ENCODE measurements at regions not wholly inside any gene's neighbourhood (a gene's known extent, or its start where the extent isn't known, plus 50 kb on each side); places are given as distances from the start of the nearest gene placed in this dataset.
"Not testable (repeated sequence)": the region's sequence is repeated elsewhere in the genome, so short reads cannot be mapped to it uniquely, and the experiment has no call there.

GRCh38 chr10:123221418-123221817 lies 67.2 kb downstream of the BUB3 start:
- no peak for DNase-seq (ENCODE audit: low read depth in 4 of 4, low spot score in 2 of 4)

DNA sequence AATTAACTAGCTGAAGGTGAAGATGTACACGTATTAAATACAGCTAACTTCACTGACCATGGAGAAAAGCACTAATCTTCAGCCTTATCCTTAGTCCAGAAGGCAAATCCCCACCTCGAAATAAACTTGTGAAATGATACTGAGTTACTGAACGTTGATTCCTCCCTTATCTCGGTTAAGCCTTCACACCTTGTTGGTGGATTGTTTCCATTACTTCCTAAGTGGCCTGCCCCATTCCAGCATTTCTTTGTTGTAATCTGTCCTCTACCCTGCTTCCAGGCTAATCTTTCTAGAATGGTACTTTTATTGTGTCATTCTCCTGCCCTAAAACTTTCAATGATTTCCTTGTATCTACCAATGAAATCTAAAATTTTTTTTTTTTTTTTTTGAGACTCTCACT lies 68.6 kb downstream of the BUB3 start:
- DNase-seq (ENCODE audit: low read depth in 4 of 4, low spot score in 2 of 4), result no peak

- no peak for DNase-seq (ENCODE audit: low read depth in 4 of 4, low spot score in 2 of 4)
Observed at GRCh38 chr10:123227706-123228105, 73.5 kb downstream of the BUB3 start.

DNA sequence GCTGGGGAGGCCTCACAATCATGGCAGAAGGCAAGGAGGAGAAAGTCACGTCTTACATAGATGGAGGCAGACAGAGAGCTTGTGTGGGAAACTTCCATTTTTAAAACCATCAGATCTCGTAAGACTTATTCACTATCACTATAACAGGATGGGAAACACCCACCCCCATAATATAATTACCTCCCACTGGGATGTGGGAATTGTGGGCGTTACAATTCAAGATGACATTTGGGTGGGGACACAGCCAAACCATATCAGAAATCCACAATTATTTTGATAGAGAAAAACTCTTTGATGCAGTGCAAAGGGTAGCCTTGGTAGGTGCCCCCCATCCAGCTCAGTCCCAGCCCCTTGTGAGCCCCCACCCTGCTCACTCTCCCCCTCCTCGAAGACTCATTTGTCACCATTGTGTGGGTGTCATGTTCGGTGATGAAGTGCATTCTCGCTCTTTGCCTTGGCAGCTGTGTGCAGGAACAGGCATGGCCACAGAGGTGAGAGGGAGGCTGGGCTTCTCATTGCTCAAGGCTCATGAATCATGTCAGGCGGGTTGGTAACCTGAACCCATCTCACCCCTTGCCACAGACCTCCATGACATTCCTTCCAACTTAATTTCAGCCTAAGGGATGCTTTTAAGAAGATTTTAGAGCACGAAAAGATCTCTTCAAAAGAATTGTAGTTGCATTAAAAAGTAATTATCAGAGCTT lies 75.9 kb downstream of the BUB3 start:
- peak; percentile 32 to 56 (median 42) for DNase-seq (ENCODE audit: low read depth in 4 of 4, low spot score in 2 of 4)

- DNase-seq (ENCODE audit: low read depth in 4 of 4, low spot score in 2 of 4), result not testable (repeated sequence)
Observed at GRCh38 chr10:123232879-123233278, 78.7 kb downstream of the BUB3 start.

DNA sequence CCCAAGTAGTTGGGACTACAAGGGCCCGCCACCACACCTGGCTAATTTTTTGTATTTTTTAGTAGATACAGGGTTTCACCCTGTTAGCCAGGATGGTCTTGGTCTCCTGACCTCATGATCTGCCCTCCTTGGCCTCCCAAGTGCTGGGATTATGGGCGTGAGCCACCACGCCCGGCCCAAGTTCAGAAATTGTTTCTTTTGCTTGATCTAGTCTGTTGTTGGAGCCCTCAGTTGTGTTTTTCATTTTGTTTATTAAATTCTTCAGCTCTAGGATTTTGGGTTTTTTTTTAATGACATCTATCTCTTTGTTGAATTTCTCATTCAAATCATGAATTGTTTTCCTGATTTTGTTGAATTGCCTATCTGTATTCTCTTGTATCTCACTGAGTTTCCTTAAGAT lies 80.8 kb downstream of the BUB3 start:
- not testable (repeated sequence) for DNase-seq (ENCODE audit: low read depth in 4 of 4, low spot score in 2 of 4)

- no peak for DNase-seq (ENCODE audit: low read depth in 4 of 4, low spot score in 2 of 4)
Observed at GRCh38 chr10:123236126-123236525, 81.9 kb downstream of the BUB3 start.

GRCh38 chr10:123240250-123240649 lies 86.0 kb downstream of the BUB3 start:
- no peak for DNase-seq (ENCODE audit: low read depth in 4 of 4, low spot score in 2 of 4)

GRCh38 chr10:123240776-123241175 lies 86.6 kb downstream of the BUB3 start:
- DNase-seq (ENCODE audit: low read depth in 4 of 4, low spot score in 2 of 4), result no peak

GRCh38 chr10:123241391-123242141 lies 87.4 kb downstream of the BUB3 start:
- no peak for DNase-seq (ENCODE audit: low read depth in 4 of 4, low spot score in 2 of 4)

DNA sequence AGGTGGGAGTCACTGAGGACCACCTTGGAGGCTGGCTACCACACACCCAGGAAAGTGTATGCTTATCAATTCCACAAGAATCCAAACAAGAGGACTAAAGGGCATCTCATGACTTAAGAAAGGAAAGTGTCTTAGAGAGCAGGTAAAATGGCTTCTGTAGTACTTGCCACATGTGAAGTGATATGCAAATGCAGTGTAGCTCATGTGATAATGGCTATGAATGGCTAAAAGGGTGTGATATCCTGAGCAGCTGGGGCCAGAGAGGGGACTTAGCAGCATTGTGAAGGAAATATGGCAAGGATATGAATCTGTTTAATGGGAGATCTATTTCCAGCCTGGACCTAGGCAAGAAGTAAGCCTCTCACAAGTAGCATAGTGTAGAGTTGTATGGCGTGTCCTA lies 90.5 kb downstream of the BUB3 start:
- DNase-seq (ENCODE audit: low read depth in 4 of 4, low spot score in 2 of 4), result no peak

DNA sequence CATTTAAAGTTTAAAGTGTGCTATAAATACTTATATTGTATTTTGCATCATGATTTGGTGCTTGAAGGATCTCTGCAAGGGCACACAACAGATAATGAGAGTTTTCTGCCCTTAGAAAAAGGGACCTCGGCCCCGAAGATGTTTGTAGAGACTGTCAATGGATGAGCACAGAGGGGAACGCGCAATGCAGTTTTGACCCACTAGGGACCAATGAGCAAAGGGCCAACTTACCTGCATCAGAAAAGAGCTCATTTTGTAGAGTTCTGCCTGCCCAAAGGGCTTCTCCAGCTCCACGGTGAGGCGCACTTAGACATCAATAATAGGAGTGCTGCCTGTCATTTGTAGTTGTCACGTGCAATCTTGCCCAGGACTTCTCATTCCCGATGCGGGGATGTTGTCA lies 91.1 kb downstream of the BUB3 start:
- DNase-seq (ENCODE audit: low read depth in 4 of 4, low spot score in 2 of 4), result no peak

- DNase-seq (ENCODE audit: low read depth in 4 of 4, low spot score in 2 of 4), result no peak
Observed at GRCh38 chr10:123249894-123250293, 95.7 kb downstream of the BUB3 start.

- no peak for DNase-seq (ENCODE audit: low read depth in 4 of 4, low spot score in 2 of 4)
Observed at GRCh38 chr10:123250640-123251039, 96.4 kb downstream of the BUB3 start.

DNA sequence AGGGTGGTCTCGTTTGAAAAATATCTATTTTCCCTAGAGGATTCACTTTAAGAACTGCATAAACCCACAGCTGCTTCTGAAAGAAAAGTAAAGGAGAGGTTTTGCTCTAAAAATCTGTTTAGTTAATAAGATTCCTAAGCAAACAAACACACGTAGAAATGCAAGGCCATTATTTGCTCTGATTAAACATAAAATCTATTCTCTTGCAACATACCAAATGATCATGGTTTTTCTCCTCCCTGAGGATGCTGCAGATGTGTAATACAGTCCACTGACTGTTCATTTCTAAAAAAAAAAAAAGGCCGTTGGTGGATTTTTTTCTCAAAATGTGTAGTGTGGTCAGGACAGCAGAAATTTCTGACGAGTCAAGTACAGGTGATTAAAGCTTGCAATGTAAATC lies 98.6 kb downstream of the BUB3 start:
- no peak for DNase-seq (ENCODE audit: low read depth in 4 of 4, low spot score in 2 of 4)

DNA sequence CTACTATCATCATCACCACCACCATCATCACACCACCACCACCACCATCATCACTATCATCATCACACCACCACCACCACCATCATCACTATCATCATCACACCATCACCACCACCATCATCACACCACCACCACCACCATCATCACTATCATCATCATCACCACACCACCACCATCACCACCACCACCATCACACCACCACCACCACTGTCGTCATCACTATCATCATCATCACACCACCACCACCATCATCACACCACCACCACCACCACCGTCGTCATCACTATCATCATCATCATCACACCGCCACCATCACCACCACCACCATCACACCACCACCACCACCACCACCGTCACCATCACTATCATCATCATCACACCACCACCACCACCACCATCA lies 100.1 kb downstream of the BUB3 start:
- DNase-seq (ENCODE audit: low read depth in 4 of 4, low spot score in 2 of 4), result not testable (repeated sequence)

- DNase-seq (ENCODE audit: low read depth in 4 of 4, low spot score in 2 of 4), result no peak
Observed at GRCh38 chr10:123257904-123258456, 103.8 kb downstream of the BUB3 start.

DNA sequence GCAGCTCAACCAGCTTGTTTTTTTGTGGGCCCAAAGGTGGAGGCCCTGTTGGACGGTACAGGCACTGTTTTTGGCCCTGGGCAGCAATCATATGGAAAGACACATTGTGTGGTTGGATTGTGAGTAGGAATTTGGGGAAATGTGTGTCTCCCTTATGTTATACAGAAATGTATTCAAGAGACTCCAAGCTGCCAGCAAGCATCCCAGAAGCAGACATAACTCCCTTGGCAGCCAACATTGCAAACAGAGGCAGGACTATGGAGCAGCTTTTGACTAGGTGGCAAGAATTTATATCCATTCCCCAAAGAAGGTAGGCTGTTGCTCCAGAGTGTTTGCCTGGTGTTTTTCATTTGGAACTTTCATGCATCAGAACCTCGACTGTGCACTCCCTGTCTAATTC lies 104.9 kb downstream of the BUB3 start:
- no peak for DNase-seq (ENCODE audit: low read depth in 4 of 4, low spot score in 2 of 4)

GRCh38 chr10:123259791-123260190 lies 105.6 kb downstream of the BUB3 start:
- no peak for DNase-seq (ENCODE audit: low read depth in 4 of 4, low spot score in 2 of 4)

DNA sequence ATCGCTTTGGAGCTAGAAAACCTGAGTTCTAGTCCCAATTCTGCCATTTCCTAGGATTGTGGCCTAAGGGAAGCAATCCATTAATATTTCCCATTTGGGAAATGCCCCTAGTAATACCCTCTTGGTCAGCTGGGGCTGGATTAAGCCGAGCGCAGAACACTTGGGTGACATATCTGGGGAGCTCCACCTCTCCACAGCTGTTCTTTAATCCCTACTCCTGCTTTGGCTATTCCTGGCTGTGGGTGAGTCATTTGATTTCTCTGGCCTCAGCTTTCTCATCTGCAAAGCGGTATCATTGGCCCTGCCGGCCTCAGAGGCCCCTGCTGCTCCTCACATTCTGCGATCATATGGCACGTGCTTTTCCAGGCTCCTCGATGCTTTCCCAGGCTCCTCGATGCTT lies 108.3 kb downstream of the BUB3 start:
- no peak for DNase-seq (ENCODE audit: low read depth in 4 of 4, low spot score in 2 of 4)

DNA sequence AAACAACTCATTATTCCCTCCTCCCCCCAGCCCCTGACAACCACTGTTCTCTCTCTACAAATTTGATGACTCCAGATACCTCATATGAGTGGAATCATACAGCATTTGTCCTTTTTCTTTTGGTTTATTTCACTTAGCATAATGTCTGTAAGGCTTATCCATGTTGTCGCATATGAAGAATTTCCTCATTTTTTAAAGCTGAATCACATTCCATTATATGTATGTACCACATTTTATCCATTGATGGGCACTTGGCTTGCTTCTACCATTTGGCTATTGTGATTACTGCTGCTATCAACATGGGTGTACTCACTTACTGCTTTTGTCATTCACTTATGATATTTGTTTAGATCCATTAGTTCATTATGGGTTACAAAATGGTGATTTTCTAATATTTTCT lies 112.8 kb downstream of the BUB3 start:
- no peak for DNase-seq (ENCODE audit: low read depth in 4 of 4, low spot score in 2 of 4)

DNA sequence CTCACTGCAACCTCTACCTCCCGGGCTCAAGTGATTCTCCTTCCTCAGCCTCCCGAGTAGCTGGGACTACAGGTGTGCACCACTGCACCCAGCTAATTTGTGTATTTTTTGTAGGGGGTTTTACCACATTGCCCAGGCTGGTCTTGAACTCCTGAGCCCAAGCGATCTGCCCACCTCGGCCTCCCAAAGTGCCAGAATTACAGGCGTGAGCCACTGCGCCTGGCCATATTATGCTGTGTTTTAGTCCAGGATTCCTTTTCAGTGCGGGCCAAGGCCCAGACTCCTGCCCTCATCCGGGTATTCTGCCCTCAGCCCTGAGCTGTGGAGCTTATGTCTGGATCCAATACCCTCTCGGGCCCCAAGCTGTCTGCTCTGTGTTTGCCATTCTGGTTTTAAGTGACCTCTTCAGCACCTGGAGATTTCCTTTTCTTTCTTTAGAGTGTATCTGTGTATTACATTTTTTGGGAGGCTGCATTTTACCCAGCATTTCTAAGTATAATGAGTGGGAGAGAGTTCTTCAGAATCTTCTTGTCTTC lies 114.9 kb downstream of the BUB3 start:
- DNase-seq (ENCODE audit: low read depth in 4 of 4, low spot score in 2 of 4), result no peak
